GM12878 (cell line): ENCODE measurements at regions not wholly inside any gene's neighbourhood (a gene's known extent, or its start where the extent isn't known, plus 50 kb on each side); places are given as distances from the start of the nearest gene placed in this dataset.

Experiments
- CBX5 ChIP-seq: sonication (generic); IDR thresholded peaks from 2 replicates; pipeline ENCODE4 v1.6.1; 2016; ENCODE audit warnings: low read depth, moderate library complexity, mild to moderate bottlenecking, inconsistent platforms
- CEBPB ChIP-seq, 2 experiments: fragments of 150-350 bp in 1 of 2; IDR thresholded peaks; 2 replicates each; pipeline ENCODE4 v1.6.1; 2012 to 2014; ENCODE audit warnings: low read depth in 2 of 2, low read length in 2 of 2, borderline replicate concordance in 1 of 2, inconsistent platforms in 1 of 2
- CHD2 ChIP-seq: IDR thresholded peaks from 2 replicates; pipeline ENCODE4 v1.6.1; 2011; ENCODE audit warnings: low read depth, low read length, improper control_type of control experiment, borderline replicate concordance
- EP300 ChIP-seq, 2 experiments: fragments of 150-350 bp in 1 of 2; IDR thresholded peaks; 2 replicates each; pipeline ENCODE4 v1.6.1; 2011 to 2012; ENCODE audit warnings: low read depth in 2 of 2, low read length in 2 of 2, borderline replicate concordance in 1 of 2, improper control_type of control experiment in 1 of 2, inconsistent platforms in 1 of 2; ENCODE audit not compliant: control insufficient read depth in 1 of 2
- EZH2 ChIP-seq: IDR thresholded peaks from 2 replicates; pipeline ENCODE4 v1.6.1; 2012; ENCODE audit warnings: low read depth, mild to moderate bottlenecking, control low read depth, inconsistent platforms, low read length, borderline replicate concordance; ENCODE audit not compliant: control insufficient read depth
- GABPA ChIP-seq: IDR thresholded peaks from 2 replicates; pipeline ENCODE4 v1.6.1; 2014; ENCODE audit warnings: antibody characterized with exemption, low read depth, mild to moderate bottlenecking, inconsistent platforms
- NFYA ChIP-seq: IDR thresholded peaks from 2 replicates; pipeline ENCODE4 v1.6.1; 2011; ENCODE audit warnings: low read depth, mild to moderate bottlenecking, low read length, improper control_type of control experiment, borderline replicate concordance
- NFYB ChIP-seq: IDR thresholded peaks from 2 replicates; pipeline ENCODE4 v1.6.1; 2011; ENCODE audit warnings: low read depth, mild to moderate bottlenecking, low read length, improper control_type of control experiment, moderate library complexity; ENCODE audit not compliant: insufficient read depth
- POLR2AphosphoS5 ChIP-seq: IDR thresholded peaks from 2 replicates; pipeline ENCODE4 v1.6.1; 2011; ENCODE audit warnings: mild to moderate bottlenecking, low read length, inconsistent platforms
- RFX5 ChIP-seq: IDR thresholded peaks from 2 replicates; pipeline ENCODE4 v1.6.1; 2011; ENCODE audit warnings: low read depth, low read length, improper control_type of control experiment
- TF ChIP-seq, protein P1 (sequence below), 3 experiments: IDR thresholded peaks in 2 of 3; conservative IDR thresholded peaks in 1 of 3; 2 replicates each; pipeline ENCODE4 v1.5.1; 2011; ENCODE audit warnings: low read depth in 3 of 3, low read length in 3 of 3, mild to moderate bottlenecking in 3 of 3, control low read depth in 2 of 3, moderate library complexity in 2 of 3, inconsistent platforms in 1 of 3, mixed read lengths in 1 of 3; ENCODE audit not compliant: control insufficient read depth in 2 of 3, insufficient read depth in 1 of 3; ENCODE audit errors: extremely low read depth in 1 of 3

DNA sequence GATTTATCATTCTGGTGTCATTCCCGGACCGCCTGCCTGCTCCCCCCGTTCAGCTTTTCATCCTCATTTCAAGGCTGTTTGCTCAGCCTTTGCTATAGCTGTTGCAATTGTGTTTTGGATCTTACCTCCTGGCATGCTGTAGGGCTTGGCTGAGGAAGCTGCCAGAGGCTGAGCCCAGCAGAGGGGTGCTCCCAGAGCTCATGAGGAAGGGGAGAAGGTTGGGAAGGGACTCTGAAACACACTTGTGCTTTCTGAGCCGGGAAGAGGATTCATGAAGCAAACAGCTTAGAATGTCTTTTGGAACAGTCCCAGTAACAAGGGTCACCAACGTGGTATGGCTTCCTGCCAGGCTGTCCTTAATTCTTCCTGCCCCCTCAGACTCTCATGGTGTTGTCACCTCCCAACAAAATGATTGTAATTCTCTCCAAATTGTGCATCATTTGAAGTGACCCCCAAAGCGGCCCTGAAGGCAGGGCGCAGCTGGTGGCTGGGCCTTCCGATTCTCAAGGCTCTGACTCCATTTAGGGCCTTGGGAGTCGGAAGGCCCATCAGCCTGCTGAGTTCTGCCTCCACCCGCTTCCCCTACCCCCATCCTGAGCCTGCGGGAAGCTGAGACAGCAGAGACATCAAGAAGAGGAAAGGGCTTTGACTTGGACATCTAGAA, 111.9 kb upstream of the ARHGAP5 start:
- TF ChIP-seq EZH2, result no peak
- TF ChIP-seq CHD2, result no peak
- no peak for TF ChIP-seq GABPA
- no peak for TF ChIP-seq EP300 (IDR thresholded peaks at IDR 0.05; ENCODE audit: borderline replicate concordance in 1 of 2, control insufficient read depth in 1 of 2, low read depth in 2 of 2, low read length in 2 of 2)
- TF ChIP-seq POLR2AphosphoS5, result no peak
- TF ChIP-seq RFX5, result no peak
- no peak for TF ChIP-seq NFYB
- TF ChIP-seq NFYA, result no peak
- TF ChIP-seq, protein P1, sequence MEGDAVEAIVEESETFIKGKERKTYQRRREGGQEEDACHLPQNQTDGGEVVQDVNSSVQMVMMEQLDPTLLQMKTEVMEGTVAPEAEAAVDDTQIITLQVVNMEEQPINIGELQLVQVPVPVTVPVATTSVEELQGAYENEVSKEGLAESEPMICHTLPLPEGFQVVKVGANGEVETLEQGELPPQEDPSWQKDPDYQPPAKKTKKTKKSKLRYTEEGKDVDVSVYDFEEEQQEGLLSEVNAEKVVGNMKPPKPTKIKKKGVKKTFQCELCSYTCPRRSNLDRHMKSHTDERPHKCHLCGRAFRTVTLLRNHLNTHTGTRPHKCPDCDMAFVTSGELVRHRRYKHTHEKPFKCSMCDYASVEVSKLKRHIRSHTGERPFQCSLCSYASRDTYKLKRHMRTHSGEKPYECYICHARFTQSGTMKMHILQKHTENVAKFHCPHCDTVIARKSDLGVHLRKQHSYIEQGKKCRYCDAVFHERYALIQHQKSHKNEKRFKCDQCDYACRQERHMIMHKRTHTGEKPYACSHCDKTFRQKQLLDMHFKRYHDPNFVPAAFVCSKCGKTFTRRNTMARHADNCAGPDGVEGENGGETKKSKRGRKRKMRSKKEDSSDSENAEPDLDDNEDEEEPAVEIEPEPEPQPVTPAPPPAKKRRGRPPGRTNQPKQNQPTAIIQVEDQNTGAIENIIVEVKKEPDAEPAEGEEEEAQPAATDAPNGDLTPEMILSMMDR (IDR thresholded peaks at IDR 0.05 in 2 of 3, conservative IDR thresholded peaks at IDR 0.05 in 1 of 3; ENCODE audit: control insufficient read depth in 2 of 3, extremely low read depth in 1 of 3, insufficient read depth in 1 of 3, low read depth in 3 of 3, low read length in 3 of 3), result no peak
- no peak for TF ChIP-seq CEBPB (IDR thresholded peaks at IDR 0.05; ENCODE audit: borderline replicate concordance in 1 of 2, low read depth in 2 of 2, low read length in 2 of 2)
- TF ChIP-seq CBX5, result no peak
